ENCODE measurements at regions not wholly inside any gene's neighbourhood (a gene's known extent, or its start where the extent isn't known, plus 50 kb on each side); places are given as distances from the start of the nearest gene placed in this dataset.

DNA sequence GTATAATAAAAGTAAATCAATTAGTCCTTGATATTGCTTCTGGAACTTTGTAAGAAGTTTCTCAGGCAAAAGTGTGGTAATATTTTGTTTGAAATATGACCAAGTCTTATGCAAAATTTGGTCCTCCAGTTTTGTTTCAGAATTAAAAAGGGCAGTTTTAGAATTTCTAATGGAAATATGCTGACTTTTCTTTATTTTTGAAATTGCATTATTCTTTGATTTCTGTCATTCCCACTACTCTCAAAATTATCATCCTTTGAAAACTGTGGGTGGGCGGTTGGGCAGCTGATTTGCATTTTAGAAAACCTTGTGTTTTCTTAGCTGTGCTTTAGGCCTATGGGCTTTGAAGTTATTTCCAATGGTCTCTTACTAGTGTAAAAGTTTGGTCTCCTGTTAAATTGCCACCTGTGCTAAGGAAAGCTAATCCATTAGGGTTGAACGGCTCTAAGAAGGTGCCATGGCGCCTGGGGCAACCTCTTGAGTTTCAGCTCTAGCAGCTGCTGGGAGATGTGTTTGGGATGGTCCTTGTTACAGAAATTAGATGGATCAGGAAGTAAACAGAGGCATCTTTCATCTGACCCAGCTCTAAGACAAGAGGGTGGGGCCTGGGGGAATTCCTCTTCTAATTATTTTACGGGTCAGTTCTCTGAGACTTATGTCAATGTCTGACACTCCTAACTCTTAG, 880.8 kb upstream of the SLC35B3 start:
- TF ChIP-seq EZH2 (IDR thresholded peaks at IDR 0.05; ENCODE audit: borderline replicate concordance, low read depth, low read length, poor library complexity, severe bottlenecking), result no peak
- TF ChIP-seq, protein P1, sequence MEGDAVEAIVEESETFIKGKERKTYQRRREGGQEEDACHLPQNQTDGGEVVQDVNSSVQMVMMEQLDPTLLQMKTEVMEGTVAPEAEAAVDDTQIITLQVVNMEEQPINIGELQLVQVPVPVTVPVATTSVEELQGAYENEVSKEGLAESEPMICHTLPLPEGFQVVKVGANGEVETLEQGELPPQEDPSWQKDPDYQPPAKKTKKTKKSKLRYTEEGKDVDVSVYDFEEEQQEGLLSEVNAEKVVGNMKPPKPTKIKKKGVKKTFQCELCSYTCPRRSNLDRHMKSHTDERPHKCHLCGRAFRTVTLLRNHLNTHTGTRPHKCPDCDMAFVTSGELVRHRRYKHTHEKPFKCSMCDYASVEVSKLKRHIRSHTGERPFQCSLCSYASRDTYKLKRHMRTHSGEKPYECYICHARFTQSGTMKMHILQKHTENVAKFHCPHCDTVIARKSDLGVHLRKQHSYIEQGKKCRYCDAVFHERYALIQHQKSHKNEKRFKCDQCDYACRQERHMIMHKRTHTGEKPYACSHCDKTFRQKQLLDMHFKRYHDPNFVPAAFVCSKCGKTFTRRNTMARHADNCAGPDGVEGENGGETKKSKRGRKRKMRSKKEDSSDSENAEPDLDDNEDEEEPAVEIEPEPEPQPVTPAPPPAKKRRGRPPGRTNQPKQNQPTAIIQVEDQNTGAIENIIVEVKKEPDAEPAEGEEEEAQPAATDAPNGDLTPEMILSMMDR (conservative IDR thresholded peaks at IDR 0.05; ENCODE audit: low read depth, low read length), result no peak

All from A673 (cell line).